NT2/D1 (cell line): ENCODE measurements at regions not wholly inside any gene's neighbourhood (a gene's known extent, or its start where the extent isn't known, plus 50 kb on each side); places are given as distances from the start of the nearest gene placed in this dataset.

Source experiments
- SUZ12 ChIP-seq: IDR thresholded peaks from 2 replicates; pipeline ENCODE4 v1.6.1; 2011; ENCODE audit not compliant: insufficient read length, insufficient read depth; ENCODE audit errors: extremely low read depth
- YY1 ChIP-seq: IDR thresholded peaks from 2 replicates; pipeline ENCODE4 v1.6.1; 2011; ENCODE audit not compliant: insufficient read length, insufficient read depth

GRCh38 chr7:50832744-50833143, 50.0 kb upstream of the GRB10 start:
- TF ChIP-seq YY1, result no peak
- TF ChIP-seq SUZ12, result no peak
